ENCODE measurements at regions not wholly inside any gene's neighbourhood (a gene's known extent, or its start where the extent isn't known, plus 50 kb on each side); places are given as distances from the start of the nearest gene placed in this dataset.

DNA sequence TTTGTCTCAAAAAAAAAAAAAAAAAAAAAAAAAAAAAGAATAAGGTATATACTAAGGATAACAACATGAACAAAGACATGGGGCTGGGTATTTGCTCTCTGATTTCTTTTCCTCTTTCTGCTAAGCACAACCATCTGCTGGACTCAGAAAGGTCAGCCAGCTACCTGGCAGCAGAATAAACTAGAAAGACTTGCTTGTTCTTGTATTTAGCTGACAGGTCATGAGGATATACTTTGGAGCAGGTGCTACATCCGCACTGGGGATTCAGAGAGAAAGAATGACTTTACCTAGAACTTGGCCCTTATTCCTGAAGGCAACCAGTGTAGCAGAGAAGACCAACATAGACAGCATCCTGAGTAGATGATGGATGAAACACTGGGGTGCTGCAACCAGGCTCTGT, 550.5 kb downstream of the NTRK3 start:
- DNase-seq (ENCODE audit: low read depth in 1 of 2, low spot score in 2 of 2): no peak
- H2AK5ac ChIP-seq (ENCODE audit: low read depth, low read length): no peak overlapping the region
- H3K4me1 ChIP-seq (replicated peaks in 1 of 4; ENCODE audit: control insufficient read depth in 3 of 4, insufficient read depth in 4 of 4, low read length in 3 of 4): peaks cover 0 to 2% (median 0%) of the 10 kb centered on the region in 4 experiments; a peak in 1 of 7 replicates
- H3K9me3 ChIP-seq (ENCODE audit: insufficient read depth in 2 of 2, low read depth in 1 of 2, low read length in 1 of 2): no peaks in the 10 kb centered on the region
- no peak overlapping the region for H2BK5ac ChIP-seq (ENCODE audit: low read depth, low read length)
- H4K8ac ChIP-seq (ENCODE audit: extremely low read depth, insufficient read depth, low read length): no peak overlapping the region
- H2AFZ ChIP-seq (ENCODE audit: low read length): no peak overlapping the region
- no peak overlapping the region for H3K9ac ChIP-seq (replicated peaks in 1 of 4; ENCODE audit: extremely low read depth in 1 of 4, low read depth in 3 of 4, low read length in 3 of 4)
- H4K5ac ChIP-seq (ENCODE audit: insufficient read length, low read depth, low read length): no peak overlapping the region
- no peaks in the 10 kb centered on the region for H3K36me3 ChIP-seq (ENCODE audit: control insufficient read depth in 2 of 4, insufficient read depth in 4 of 4, low read length in 3 of 4)
- H3K79me2 ChIP-seq (ENCODE audit: control insufficient read depth in 1 of 2, insufficient read depth in 2 of 2, low read length in 2 of 2): no peaks in the 10 kb centered on the region
- no peak overlapping the region for H3K14ac ChIP-seq (ENCODE audit: insufficient read length)
- no peak for FAIRE-seq
- H2BK15ac ChIP-seq (ENCODE audit: low read length): no peak overlapping the region
- no peak overlapping the region for H3K4ac ChIP-seq (replicated peaks; ENCODE audit: insufficient read length, low read depth, low read length)
- H4K20me1 ChIP-seq (replicated peaks in 1 of 2; ENCODE audit: control insufficient read depth in 1 of 2, insufficient read depth in 2 of 2, low read length in 2 of 2): no peaks in the 10 kb centered on the region
- POLR2A ChIA-PET (ENCODE audit: partially characterized antibody): no interaction called here
- no peaks in the 10 kb centered on the region for H3K27me3 ChIP-seq (replicated peaks in 1 of 4; ENCODE audit: control insufficient read depth in 3 of 4, extremely low read depth in 1 of 4, insufficient read depth in 3 of 4, low read length in 3 of 4)
- H2BK120ac ChIP-seq (replicated peaks; ENCODE audit: low read depth, low read length): no peak overlapping the region
- no peaks in the 10 kb centered on the region for H3K79me1 ChIP-seq (ENCODE audit: low read depth, low read length)
- H3K18ac ChIP-seq (ENCODE audit: extremely low read depth, low read length): no peak overlapping the region
- no peak for TF ChIP-seq SIX5 (IDR thresholded peaks at IDR 0.05; ENCODE audit: low read depth, low read length)
- TF ChIP-seq GABPA (IDR thresholded peaks at IDR 0.05; ENCODE audit: borderline replicate concordance, insufficient read depth, low read length): no peak
- no peak for TF ChIP-seq CREB1 (IDR thresholded peaks at IDR 0.05)
- TF ChIP-seq, protein P1, sequence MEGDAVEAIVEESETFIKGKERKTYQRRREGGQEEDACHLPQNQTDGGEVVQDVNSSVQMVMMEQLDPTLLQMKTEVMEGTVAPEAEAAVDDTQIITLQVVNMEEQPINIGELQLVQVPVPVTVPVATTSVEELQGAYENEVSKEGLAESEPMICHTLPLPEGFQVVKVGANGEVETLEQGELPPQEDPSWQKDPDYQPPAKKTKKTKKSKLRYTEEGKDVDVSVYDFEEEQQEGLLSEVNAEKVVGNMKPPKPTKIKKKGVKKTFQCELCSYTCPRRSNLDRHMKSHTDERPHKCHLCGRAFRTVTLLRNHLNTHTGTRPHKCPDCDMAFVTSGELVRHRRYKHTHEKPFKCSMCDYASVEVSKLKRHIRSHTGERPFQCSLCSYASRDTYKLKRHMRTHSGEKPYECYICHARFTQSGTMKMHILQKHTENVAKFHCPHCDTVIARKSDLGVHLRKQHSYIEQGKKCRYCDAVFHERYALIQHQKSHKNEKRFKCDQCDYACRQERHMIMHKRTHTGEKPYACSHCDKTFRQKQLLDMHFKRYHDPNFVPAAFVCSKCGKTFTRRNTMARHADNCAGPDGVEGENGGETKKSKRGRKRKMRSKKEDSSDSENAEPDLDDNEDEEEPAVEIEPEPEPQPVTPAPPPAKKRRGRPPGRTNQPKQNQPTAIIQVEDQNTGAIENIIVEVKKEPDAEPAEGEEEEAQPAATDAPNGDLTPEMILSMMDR (IDR thresholded peaks at IDR 0.05; ENCODE audit: control extremely low read depth in 1 of 3, insufficient read depth in 1 of 3, low read depth in 1 of 3, low read length in 3 of 3): no peak
- no peak for TF ChIP-seq SP2 (IDR thresholded peaks at IDR 0.05; ENCODE audit: low read length)
- TF ChIP-seq CEBPB (IDR thresholded peaks at IDR 0.05; ENCODE audit: low read depth, low read length): no peak
- TF ChIP-seq TAF1 (IDR thresholded peaks at IDR 0.05; ENCODE audit: low read depth, low read length): no peak
- TF ChIP-seq SP1 (IDR thresholded peaks at IDR 0.05; ENCODE audit: low read depth, low read length): no peak
- TF ChIP-seq EP300 (IDR thresholded peaks at IDR 0.05; ENCODE audit: borderline replicate concordance in 1 of 2, low read depth in 2 of 2, low read length in 2 of 2): no peak
- TF ChIP-seq HDAC6 (IDR thresholded peaks at IDR 0.05; ENCODE audit: low read depth, low read length): no peak
- no peak for TF ChIP-seq KDM4A (IDR thresholded peaks at IDR 0.05; ENCODE audit: low read depth, low read length, severe bottlenecking)
- no peak for TF ChIP-seq SIN3A (conservative IDR thresholded peaks at IDR 0.05 in 1 of 2, IDR thresholded peaks at IDR 0.05 in 1 of 2; ENCODE audit: low read depth in 1 of 2, low read length in 2 of 2)
- no peak for TF ChIP-seq TBP (IDR thresholded peaks at IDR 0.05; ENCODE audit: low read depth, low read length)
- no peak overlapping the region for H3K4me2 ChIP-seq (ENCODE audit: insufficient read depth in 1 of 2, low read depth in 2 of 2, low read length in 2 of 2)
- no peak overlapping the region for H3K23ac ChIP-seq (ENCODE audit: insufficient read length)
- H3K23me2 ChIP-seq (ENCODE audit: low read depth, low read length): no peaks in the 10 kb centered on the region; the same call in 1 of the 2 replicates
- no peak overlapping the region for H3K56ac ChIP-seq (replicated peaks; ENCODE audit: insufficient read length, low read depth, low read length)
- no peak overlapping the region for H2BK12ac ChIP-seq (ENCODE audit: low read depth, low read length)
- 100% methylated on average over 1 of the region's 1 CpG; no CpG with 5 or more reads in 1 of the 2 experiments for WGBS, 2 experiments (ENCODE audit: extremely low coverage in 1 of 2, insufficient coverage in 1 of 2, insufficient read length in 1 of 2, insufficient replicate concordance in 2 of 2, low coverage in 1 of 2, low lambda C conversion rate in 2 of 2, missing lambda C conversion rate in 1 of 2)
- H3K27ac ChIP-seq (ENCODE audit: low read depth, low read length): no peak overlapping the region
- H4K91ac ChIP-seq (replicated peaks; ENCODE audit: insufficient read length, low read length): no peak overlapping the region
- H3K4me3 ChIP-seq (ENCODE audit: extremely low read depth in 1 of 4, insufficient read depth in 2 of 4, low read depth in 3 of 4, low read length in 4 of 4): no peak overlapping the region
- H2BK20ac ChIP-seq (ENCODE audit: low read length): no peak overlapping the region
- CTCF ChIA-PET (ENCODE audit: partially characterized antibody): interaction anchor here (1.1 to 1.5 kb wide), 2 partner anchors 10 to 569 kb away, joined by 3 to 4 read pairs; no protein-coding TSS in a partner anchor
